ENCODE measurements at regions not wholly inside any gene's neighbourhood (a gene's known extent, or its start where the extent isn't known, plus 50 kb on each side); places are given as distances from the start of the nearest gene placed in this dataset.

DNA sequence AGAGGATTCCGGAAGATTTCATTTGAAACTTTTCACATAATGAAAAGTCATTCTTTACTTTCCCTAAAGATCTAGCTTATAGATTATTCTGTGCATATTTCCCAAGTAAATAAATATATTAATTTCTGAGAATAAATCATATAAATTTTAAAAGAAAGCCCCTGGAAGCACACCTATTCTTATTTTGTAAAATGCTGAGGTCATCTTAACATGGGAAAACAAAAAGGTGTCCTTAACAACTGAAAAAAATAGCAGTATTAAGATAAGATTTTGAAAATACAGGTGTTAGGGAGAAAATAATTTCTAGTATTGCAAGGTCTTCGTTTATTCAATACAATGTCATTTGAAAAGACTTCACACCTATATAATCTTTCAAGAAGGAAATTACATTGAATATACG is 567.5 kb upstream of the CHAC2 start:
- Histone ChIP-seq H3K4me1 (ENCODE audit: insufficient read depth, low read length, poor library complexity, severe bottlenecking) (no peaks in the 10 kb centered on the region), H3K36me3 (ENCODE audit: insufficient read depth, low read length, poor library complexity, severe bottlenecking) (no peaks in the 10 kb centered on the region), H3K27ac (ENCODE audit: low read depth, low read length, poor library complexity, severe bottlenecking) (no peak overlapping the region), H3K4me3 (ENCODE audit: low read depth, low read length, poor library complexity, severe bottlenecking) (no peak overlapping the region), H3K27me3 (replicated peaks; ENCODE audit: insufficient read depth, low read depth, low read length, poor library complexity) (peaks cover 11% of the 10 kb centered on the region), H3K9me3 (ENCODE audit: low read depth, low read length, poor library complexity, severe bottlenecking) (no peaks in the 10 kb centered on the region)
- intact Hi-C loops (cut with micrococcal nuclease; ENCODE audit: unreplicated experiment), result no loop called here
- TF ChIP-seq, protein P1, sequence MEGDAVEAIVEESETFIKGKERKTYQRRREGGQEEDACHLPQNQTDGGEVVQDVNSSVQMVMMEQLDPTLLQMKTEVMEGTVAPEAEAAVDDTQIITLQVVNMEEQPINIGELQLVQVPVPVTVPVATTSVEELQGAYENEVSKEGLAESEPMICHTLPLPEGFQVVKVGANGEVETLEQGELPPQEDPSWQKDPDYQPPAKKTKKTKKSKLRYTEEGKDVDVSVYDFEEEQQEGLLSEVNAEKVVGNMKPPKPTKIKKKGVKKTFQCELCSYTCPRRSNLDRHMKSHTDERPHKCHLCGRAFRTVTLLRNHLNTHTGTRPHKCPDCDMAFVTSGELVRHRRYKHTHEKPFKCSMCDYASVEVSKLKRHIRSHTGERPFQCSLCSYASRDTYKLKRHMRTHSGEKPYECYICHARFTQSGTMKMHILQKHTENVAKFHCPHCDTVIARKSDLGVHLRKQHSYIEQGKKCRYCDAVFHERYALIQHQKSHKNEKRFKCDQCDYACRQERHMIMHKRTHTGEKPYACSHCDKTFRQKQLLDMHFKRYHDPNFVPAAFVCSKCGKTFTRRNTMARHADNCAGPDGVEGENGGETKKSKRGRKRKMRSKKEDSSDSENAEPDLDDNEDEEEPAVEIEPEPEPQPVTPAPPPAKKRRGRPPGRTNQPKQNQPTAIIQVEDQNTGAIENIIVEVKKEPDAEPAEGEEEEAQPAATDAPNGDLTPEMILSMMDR (conservative IDR thresholded peaks at IDR 0.05; ENCODE audit: low read depth, low read length), result no peak
- TF ChIP-seq EZH2 (IDR thresholded peaks at IDR 0.05; ENCODE audit: borderline replicate concordance, low read depth, low read length, poor library complexity, severe bottlenecking), result no peak
- no TSS peak for BruUV-seq (replicated peaks)
- DNase-seq (ENCODE audit: low spot score), result no peak
- POLR2A ChIA-PET (ENCODE audit: low non-redundant PET), result no interaction called here
- CTCF ChIA-PET, result no interaction called here

DNA sequence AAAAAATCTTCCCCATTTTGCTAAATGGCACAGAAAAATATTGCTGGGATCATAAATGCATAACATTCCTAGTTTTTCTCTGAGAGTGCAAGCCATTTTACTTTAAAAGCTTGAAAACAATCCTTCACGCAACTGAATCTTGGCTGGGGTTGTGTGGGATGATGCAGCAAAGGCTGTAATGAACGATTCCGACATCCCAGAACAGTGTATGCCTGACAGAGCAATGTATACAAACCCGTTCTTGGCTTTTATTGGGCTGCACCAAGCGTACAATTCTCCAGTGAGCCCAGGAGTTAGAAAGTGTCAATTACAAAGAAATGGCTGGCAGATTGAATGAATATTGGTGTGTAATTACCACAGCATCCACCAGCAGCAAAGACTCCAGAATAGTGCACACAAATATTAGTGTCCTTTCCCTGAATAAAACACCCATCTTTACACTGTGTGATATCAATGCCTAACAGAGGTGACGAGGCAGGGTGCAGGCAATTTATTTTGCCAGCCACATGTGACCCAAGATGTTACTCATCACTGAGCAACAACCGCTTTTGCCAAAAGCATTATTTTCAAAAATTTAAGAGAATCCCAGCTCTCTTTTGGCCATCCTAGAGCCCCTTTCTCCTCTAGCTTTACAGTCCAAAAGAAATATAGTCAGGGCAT is 578.6 kb upstream of the CHAC2 start:
- Histone ChIP-seq H3K36me3 (ENCODE audit: insufficient read depth, low read length, poor library complexity, severe bottlenecking) (no peaks in the 10 kb centered on the region), H3K4me1 (ENCODE audit: insufficient read depth, low read length, poor library complexity, severe bottlenecking) (no peaks in the 10 kb centered on the region), H3K27me3 (replicated peaks; ENCODE audit: insufficient read depth, low read depth, low read length, poor library complexity) (peaks cover 16% of the 10 kb centered on the region), H3K27ac (ENCODE audit: low read depth, low read length, poor library complexity, severe bottlenecking) (no peak overlapping the region), H3K9me3 (ENCODE audit: low read depth, low read length, poor library complexity, severe bottlenecking) (no peaks in the 10 kb centered on the region), H3K4me3 (ENCODE audit: low read depth, low read length, poor library complexity, severe bottlenecking) (no peak overlapping the region)
- ChIA-PET POLR2A (ENCODE audit: low non-redundant PET) (no interaction called here), CTCF (no interaction called here)
- no TSS peak for BruUV-seq (replicated peaks)
- no peak for DNase-seq (ENCODE audit: low spot score)
- TF ChIP-seq, protein P1 (conservative IDR thresholded peaks at IDR 0.05; ENCODE audit: low read depth, low read length), result no peak
- TF ChIP-seq EZH2 (IDR thresholded peaks at IDR 0.05; ENCODE audit: borderline replicate concordance, low read depth, low read length, poor library complexity, severe bottlenecking), result no peak
- intact Hi-C loops (cut with micrococcal nuclease; ENCODE audit: unreplicated experiment), result no loop called here

DNA sequence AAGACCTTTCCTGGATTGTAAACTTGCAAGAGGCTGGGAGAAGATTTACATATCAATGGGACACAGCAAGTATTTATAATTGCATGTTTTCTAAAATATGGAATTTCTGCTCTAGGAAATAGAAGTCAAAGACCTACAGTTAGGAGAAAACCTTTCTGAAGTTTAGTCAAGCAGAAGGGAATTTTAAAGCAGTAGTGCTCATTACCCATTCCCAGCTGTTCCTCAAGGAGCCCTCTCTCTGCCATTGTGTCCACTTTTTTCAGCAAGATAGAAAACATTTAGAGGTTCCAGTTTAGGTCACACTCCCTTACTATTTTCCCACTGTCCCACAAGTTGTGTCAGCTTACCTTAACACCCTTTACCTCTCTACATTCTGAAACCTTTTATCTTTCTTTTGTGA is 584.0 kb upstream of the CHAC2 start:
- Histone ChIP-seq H3K4me3 (ENCODE audit: low read depth, low read length, poor library complexity, severe bottlenecking) (no peak overlapping the region), H3K36me3 (ENCODE audit: insufficient read depth, low read length, poor library complexity, severe bottlenecking) (no peaks in the 10 kb centered on the region), H3K9me3 (ENCODE audit: low read depth, low read length, poor library complexity, severe bottlenecking) (no peaks in the 10 kb centered on the region), H3K27me3 (replicated peaks; ENCODE audit: insufficient read depth, low read depth, low read length, poor library complexity) (peaks cover 8% of the 10 kb centered on the region), H3K4me1 (ENCODE audit: insufficient read depth, low read length, poor library complexity, severe bottlenecking) (no peaks in the 10 kb centered on the region), H3K27ac (ENCODE audit: low read depth, low read length, poor library complexity, severe bottlenecking) (no peak overlapping the region)
- BruUV-seq (replicated peaks), result no TSS peak
- DNase-seq (ENCODE audit: low spot score), result no peak
- POLR2A ChIA-PET (ENCODE audit: low non-redundant PET), result no interaction called here
- CTCF ChIA-PET, result no interaction called here
- intact Hi-C loops (cut with micrococcal nuclease; ENCODE audit: unreplicated experiment), result no loop called here
- TF ChIP-seq, protein P1 (conservative IDR thresholded peaks at IDR 0.05; ENCODE audit: low read depth, low read length), result no peak
- TF ChIP-seq EZH2 (IDR thresholded peaks at IDR 0.05; ENCODE audit: borderline replicate concordance, low read depth, low read length, poor library complexity, severe bottlenecking), result no peak
